Vagina (tissue), 2 donors: ENCODE measurements at regions not wholly inside any gene's neighbourhood (a gene's known extent, or its start where the extent isn't known, plus 50 kb on each side); places are given as distances from the start of the nearest gene placed in this dataset.

Experiments
- DNase-seq, 2 donors: peaks; one replicate each; pipeline ENCODE4 v3.0.0-alpha.2; 2017; ENCODE audit errors: extremely low spot score in 2 of 2
- H3K27ac ChIP-seq: fragments of 200-600 bp; sonication (generic); one replicate; pipeline ENCODE4 v1.5.1; 2019
- H3K27me3 ChIP-seq: fragments of 200-600 bp; sonication (generic); one replicate; pipeline ENCODE4 v1.5.1; 2019
- H3K36me3 ChIP-seq, 2 donors: fragments of 200-600 bp; sonication (generic); one replicate each; pipeline ENCODE4 v1.5.1; 2017 to 2019
- H3K4me1 ChIP-seq: fragments of 200-600 bp; sonication (generic); one replicate; pipeline ENCODE4 v1.5.1; 2019
- H3K4me3 ChIP-seq, 2 donors: fragments of 200-600 bp; sonication (generic); 1 replicate in 1 of 2; 2 replicates in 1 of 2; pipeline ENCODE4 v1.5.1; 2016 to 2019
- H3K9me3 ChIP-seq: fragments of 200-600 bp; sonication (generic); one replicate; pipeline ENCODE4 v1.5.1; 2019
- CTCF ChIP-seq, 3 experiments: fragments of 450-650 bp in 2 of 3; fragments of 200-600 bp in 1 of 3; sonication (generic) in 1 of 3; IDR thresholded peaks; one replicate each; pipeline ENCODE4 v1.5.1; 2017 to 2019; ENCODE audit warnings: antibody characterized with exemption in 3 of 3, mild to moderate bottlenecking in 2 of 3, moderate library complexity in 2 of 3
- POLR2A ChIP-seq, 2 donors: fragments of 450-650 bp; IDR thresholded peaks; one replicate each; pipeline ENCODE4 v1.6.1; 2017; ENCODE audit warnings: antibody characterized with exemption in 2 of 2, mild to moderate bottlenecking in 2 of 2, moderate library complexity in 2 of 2
- POLR2AphosphoS5 ChIP-seq, 2 donors: sonication (generic); formaldehyde crosslinking; IDR thresholded peaks; one replicate each; pipeline ENCODE4 v1.9.0; 2017; ENCODE audit warnings: antibody characterized with exemption in 2 of 2, mild to moderate bottlenecking in 2 of 2, low read depth in 1 of 2; ENCODE audit not compliant: insufficient read depth in 1 of 2
- intact Hi-C: fragments of 100-400 bp; cut with DNase I; formaldehyde crosslinking; loops from one replicate; pipeline ENCODE4 v1.15.1; 2023

DNA sequence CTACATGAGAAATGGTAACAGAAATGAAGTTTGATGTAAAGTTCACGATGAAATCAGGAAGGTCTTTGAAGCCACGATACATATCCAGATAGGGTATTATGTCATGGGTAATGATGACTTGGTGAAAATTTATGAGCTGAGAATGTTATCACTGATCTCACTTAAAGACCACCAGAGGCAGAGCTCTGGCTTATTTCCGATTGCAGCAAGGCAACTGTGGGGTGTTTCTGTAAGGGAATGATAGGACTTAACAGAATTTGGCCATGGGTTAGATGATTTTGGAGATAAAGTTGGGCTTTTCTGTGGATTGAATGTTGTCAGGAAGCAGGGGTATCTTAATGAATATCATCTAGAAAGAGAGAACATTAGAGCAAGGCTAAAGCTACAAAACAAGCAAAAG lies 508.4 kb downstream of the HDGFL1 start:
- Histone ChIP-seq H3K9me3 (no peaks in the 10 kb centered on the region), H3K4me3 (no peak overlapping the region), H3K36me3 (no peaks in the 10 kb centered on the region), H3K27me3 (no peaks in the 10 kb centered on the region), H3K4me1 (no peaks in the 10 kb centered on the region), H3K27ac (no peak overlapping the region)
- intact Hi-C loops: no loop called here
- TF ChIP-seq POLR2A (IDR thresholded peaks at IDR 0.05) (no peak), CTCF (IDR thresholded peaks at IDR 0.05) (no peak), POLR2AphosphoS5 (IDR thresholded peaks at IDR 0.05; ENCODE audit: insufficient read depth in 1 of 2, low read depth in 1 of 2) (no peak)
- no peak for DNase-seq

DNA sequence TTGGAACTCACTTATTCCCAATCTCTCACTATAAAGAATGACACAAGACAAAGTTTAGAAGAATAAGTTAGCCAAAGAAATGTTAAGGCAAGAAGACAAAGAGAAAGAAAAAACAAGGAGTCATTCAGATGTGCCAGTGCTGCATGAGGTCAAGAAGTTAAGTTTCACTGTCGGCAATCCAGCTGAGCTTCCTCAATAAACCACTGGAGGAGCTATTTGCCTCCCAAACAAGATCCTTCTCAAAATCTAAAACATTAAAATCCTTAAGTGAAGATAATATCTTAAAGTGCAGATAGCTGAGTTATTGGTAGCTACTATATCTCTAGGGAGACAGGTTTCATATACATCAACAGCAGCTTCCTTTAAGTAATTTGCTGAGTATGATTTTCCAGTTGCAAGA lies 512.3 kb downstream of the HDGFL1 start:
- Histone ChIP-seq H3K9me3 (no peaks in the 10 kb centered on the region), H3K27ac (no peak overlapping the region), H3K4me3 (no peak overlapping the region), H3K4me1 (no peaks in the 10 kb centered on the region), H3K27me3 (no peaks in the 10 kb centered on the region), H3K36me3 (no peaks in the 10 kb centered on the region)
- intact Hi-C loops: no loop called here
- no peak for TF ChIP-seq POLR2AphosphoS5 (IDR thresholded peaks at IDR 0.05; ENCODE audit: insufficient read depth in 1 of 2, low read depth in 1 of 2)
- TF ChIP-seq CTCF (IDR thresholded peaks at IDR 0.05): no peak
- TF ChIP-seq POLR2A (IDR thresholded peaks at IDR 0.05): no peak
- no peak for DNase-seq

DNA sequence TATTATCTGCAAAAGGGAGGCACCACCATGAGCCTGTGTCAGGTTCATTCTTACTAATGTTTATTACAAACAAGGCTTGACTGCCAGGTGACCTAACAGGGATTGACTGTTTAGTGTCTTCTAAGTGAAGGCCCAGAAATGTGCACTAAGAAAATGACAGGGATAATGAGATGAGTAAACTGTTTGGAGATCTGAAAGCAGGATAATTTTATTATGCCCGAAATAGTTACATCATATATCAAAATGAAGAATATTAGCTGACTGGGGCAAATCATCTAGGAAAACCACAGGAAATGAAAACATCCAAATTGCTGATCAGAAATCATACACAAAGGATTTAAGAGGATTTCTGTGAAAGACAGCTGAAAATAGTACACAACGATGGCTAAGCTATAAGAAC lies 516.7 kb downstream of the HDGFL1 start:
- no peak overlapping the region for H3K4me3 ChIP-seq
- no peak for DNase-seq
- H3K27ac ChIP-seq: no peak overlapping the region
- intact Hi-C loops: no loop called here
- no peaks in the 10 kb centered on the region for H3K27me3 ChIP-seq
- no peak for TF ChIP-seq POLR2A (IDR thresholded peaks at IDR 0.05)
- no peak for TF ChIP-seq CTCF (IDR thresholded peaks at IDR 0.05)
- TF ChIP-seq POLR2AphosphoS5 (IDR thresholded peaks at IDR 0.05; ENCODE audit: insufficient read depth in 1 of 2, low read depth in 1 of 2): no peak
- H3K9me3 ChIP-seq: no peaks in the 10 kb centered on the region
- H3K36me3 ChIP-seq: no peaks in the 10 kb centered on the region
- H3K4me1 ChIP-seq: no peaks in the 10 kb centered on the region

DNA sequence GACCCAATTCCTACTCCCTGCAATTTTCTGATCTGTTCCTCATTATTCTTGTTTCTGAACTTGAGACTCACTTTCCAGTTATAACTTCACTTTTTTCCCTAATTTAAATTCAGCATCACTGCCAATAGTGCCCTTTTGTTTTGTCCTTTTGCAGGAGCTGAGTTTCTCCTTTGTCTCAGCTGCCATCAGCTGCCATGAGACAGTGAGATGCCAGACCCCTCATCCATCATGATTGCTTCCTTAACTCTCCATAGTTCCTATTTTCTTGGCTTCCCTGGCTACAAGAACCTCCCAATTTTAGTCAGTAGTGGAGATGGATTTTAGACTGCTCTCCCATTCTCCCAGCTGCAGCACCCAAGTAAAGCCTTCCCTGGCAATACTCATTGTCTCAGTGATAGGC lies 518.1 kb downstream of the HDGFL1 start:
- H3K4me1 ChIP-seq: no peaks in the 10 kb centered on the region
- H3K27ac ChIP-seq: no peak overlapping the region
- H3K27me3 ChIP-seq: no peaks in the 10 kb centered on the region
- intact Hi-C loops: no loop called here
- H3K36me3 ChIP-seq: no peaks in the 10 kb centered on the region
- DNase-seq: no peak
- no peak for TF ChIP-seq CTCF (IDR thresholded peaks at IDR 0.05)
- no peak for TF ChIP-seq POLR2AphosphoS5 (IDR thresholded peaks at IDR 0.05; ENCODE audit: insufficient read depth in 1 of 2, low read depth in 1 of 2)
- no peak for TF ChIP-seq POLR2A (IDR thresholded peaks at IDR 0.05)
- H3K9me3 ChIP-seq: no peaks in the 10 kb centered on the region
- no peak overlapping the region for H3K4me3 ChIP-seq

DNA sequence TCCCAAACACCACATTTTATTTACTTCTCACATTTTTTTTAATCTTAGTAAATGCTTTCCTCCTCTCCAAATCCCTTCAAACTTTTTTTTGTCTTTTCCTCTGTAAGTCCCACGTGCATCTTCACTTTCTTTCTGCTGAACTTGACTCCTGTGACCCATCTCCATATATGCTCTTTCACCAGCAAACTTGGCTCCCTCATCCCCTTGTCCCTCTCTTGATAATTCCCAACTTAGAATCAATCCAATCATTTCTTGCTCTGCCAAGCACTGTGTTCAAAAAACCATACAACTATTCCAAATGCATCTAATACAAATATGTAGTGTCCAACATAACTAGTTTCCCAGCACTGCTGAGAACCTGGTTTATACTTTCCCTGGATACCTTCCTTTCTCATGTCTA lies 519.4 kb downstream of the HDGFL1 start:
- intact Hi-C loops: no loop called here
- Histone ChIP-seq H3K4me1 (no peaks in the 10 kb centered on the region), H3K9me3 (no peaks in the 10 kb centered on the region), H3K27me3 (no peaks in the 10 kb centered on the region), H3K4me3 (no peak overlapping the region), H3K36me3 (no peaks in the 10 kb centered on the region), H3K27ac (no peak overlapping the region)
- no peak for TF ChIP-seq POLR2A (IDR thresholded peaks at IDR 0.05)
- TF ChIP-seq POLR2AphosphoS5 (IDR thresholded peaks at IDR 0.05; ENCODE audit: insufficient read depth in 1 of 2, low read depth in 1 of 2): no peak
- TF ChIP-seq CTCF (IDR thresholded peaks at IDR 0.05): no peak
- no peak for DNase-seq
